WTC11 (cell line): ENCODE measurements at regions not wholly inside any gene's neighbourhood (a gene's known extent, or its start where the extent isn't known, plus 50 kb on each side); places are given as distances from the start of the nearest gene placed in this dataset.

ENCODE experiments used
- ATAC-seq: fragments of 200-7000 bp; cut with Tn5 transposase; 2 replicates; pipeline ENCODE4 v1.10.0; 2021; ENCODE audit warnings: mild to moderate bottlenecking, moderate library complexity
- CTCF ChIA-PET: fragments of 300-600 bp; sonication (Branson Sonifier 250); formaldehyde crosslinking; loops from one replicate; lab custom pipeline; 2021; ENCODE audit warnings: antibody characterized with exemption; lab: Charles Lee
- POLR2A ChIA-PET: fragments of 350-600 bp; sonication (Branson Sonifier 250); formaldehyde crosslinking; loops from one replicate; lab custom pipeline; 2021; ENCODE audit warnings: antibody characterized with exemption; lab: Charles Lee
- DNase-seq: peaks from one replicate; pipeline ENCODE4 v3.0.0; 2021; ENCODE audit warnings: low spot score
- H3K27ac Mint-ChIP-seq: 2 replicates; pipeline ENCODE4 v1.8.0; 2021; ENCODE audit warnings: mixed read lengths
- H3K27me3 Mint-ChIP-seq: 2 replicates; pipeline ENCODE4 v1.8.0; 2021; ENCODE audit warnings: low read depth, mild to moderate bottlenecking, moderate library complexity, mixed read lengths
- H3K36me3 Mint-ChIP-seq: 2 replicates; pipeline ENCODE4 v1.8.0; 2021; ENCODE audit warnings: mixed read lengths
- H3K4me1 Mint-ChIP-seq: 2 replicates; pipeline ENCODE4 v1.8.0; 2022; ENCODE audit warnings: mixed read lengths
- H3K4me3 Mint-ChIP-seq: 2 replicates; pipeline ENCODE4 v1.8.0; 2021; ENCODE audit warnings: mild to moderate bottlenecking, moderate library complexity, mixed read lengths
- H3K9me3 Mint-ChIP-seq: 2 replicates; pipeline ENCODE4 v1.8.0; 2021; ENCODE audit warnings: mixed read lengths
- CBFB ChIP-seq: sonication (generic); formaldehyde crosslinking; IDR thresholded peaks from 2 replicates; pipeline ENCODE4 v1.8.1; 2022; ENCODE audit warnings: mild to moderate bottlenecking, low read depth, missing genetic modification reagents
- ELF4 ChIP-seq: sonication (generic); formaldehyde crosslinking; IDR thresholded peaks from 2 replicates; pipeline ENCODE4 v1.8.1; 2022; ENCODE audit warnings: low read depth, mild to moderate bottlenecking, moderate library complexity, missing genetic modification reagents
- EMX1 ChIP-seq: fragments of 250-450 bp; sonication (Bioruptor Pico); IDR thresholded peaks from 2 replicates; pipeline ENCODE4 v1.8.0; 2021; ENCODE audit warnings: mild to moderate bottlenecking
- ESRRA ChIP-seq: sonication (generic); formaldehyde crosslinking; IDR thresholded peaks from 2 replicates; pipeline ENCODE4 v1.8.1; 2022; ENCODE audit warnings: mild to moderate bottlenecking, missing genetic modification reagents, borderline replicate concordance
- GTF2I ChIP-seq: fragments of 250-450 bp; sonication (Bioruptor Pico); conservative IDR thresholded peaks from 2 replicates; pipeline ENCODE4 v1.4.0; 2021; ENCODE audit warnings: mild to moderate bottlenecking
- IRF2 ChIP-seq: sonication (generic); formaldehyde crosslinking; IDR thresholded peaks from 2 replicates; pipeline ENCODE4 v1.8.0; 2022; ENCODE audit warnings: low read depth, missing genetic modification reagents, borderline replicate concordance
- JAZF1 ChIP-seq: fragments of 250-450 bp; sonication (Bioruptor Pico); IDR thresholded peaks from 2 replicates; pipeline ENCODE4 v1.9.0; 2021; ENCODE audit warnings: moderate library complexity, mild to moderate bottlenecking, inconsistent platforms
- KAT7 ChIP-seq: sonication (generic); formaldehyde crosslinking; IDR thresholded peaks from 2 replicates; pipeline ENCODE4 v1.8.1; 2023; ENCODE audit warnings: missing genetic modification reagents, mild to moderate bottlenecking, borderline replicate concordance
- TCF7 ChIP-seq: sonication (generic); formaldehyde crosslinking; IDR thresholded peaks from 2 replicates; pipeline ENCODE4 v1.8.0; 2022; ENCODE audit warnings: mild to moderate bottlenecking, low read depth, missing genetic modification reagents, moderate library complexity
- ZBTB21 ChIP-seq: sonication (generic); formaldehyde crosslinking; IDR thresholded peaks from 2 replicates; pipeline ENCODE4 v1.8.1; 2023; ENCODE audit warnings: mild to moderate bottlenecking, missing genetic modification reagents, borderline replicate concordance
- ZNF232 ChIP-seq: sonication (generic); formaldehyde crosslinking; IDR thresholded peaks from 2 replicates; pipeline ENCODE4 v1.8.0; 2022; ENCODE audit warnings: mild to moderate bottlenecking, missing genetic modification reagents
- ZNF317 ChIP-seq: sonication (generic); formaldehyde crosslinking; IDR thresholded peaks from 2 replicates; pipeline ENCODE4 v1.8.1; 2023; ENCODE audit warnings: low read depth, mild to moderate bottlenecking, moderate library complexity, missing genetic modification reagents, borderline replicate concordance
- ZNF396 ChIP-seq: fragments of 250-450 bp; sonication (Bioruptor Pico); IDR thresholded peaks from 2 replicates; pipeline ENCODE4 v1.8.0; 2021; ENCODE audit warnings: mild to moderate bottlenecking, moderate library complexity, borderline replicate concordance
- TF ChIP-seq, protein P1 (sequence below): sonication (generic); formaldehyde crosslinking; IDR thresholded peaks from 2 replicates; pipeline ENCODE4 v1.8.0; 2023; ENCODE audit warnings: missing genetic modification reagents
- TF ChIP-seq, protein P2 (sequence below): fragments of 250-450 bp; sonication (Bioruptor Pico); IDR thresholded peaks from 2 replicates; pipeline ENCODE4 v1.9.0; 2021; ENCODE audit warnings: mild to moderate bottlenecking
- TF ChIP-seq, protein P3 (sequence below): fragments of 200-600 bp; IDR thresholded peaks from 2 replicates; pipeline ENCODE4 v1.8.0; 2022; ENCODE audit warnings: antibody characterized with exemption
- TF ChIP-seq, protein P4 (sequence below): fragments of 250-450 bp; sonication (Bioruptor Pico); IDR thresholded peaks from 2 replicates; pipeline ENCODE4 v2.1.2; 2022; ENCODE audit warnings: mild to moderate bottlenecking, moderate library complexity
- TF ChIP-seq, protein P5 (sequence below): sonication (generic); formaldehyde crosslinking; IDR thresholded peaks from 2 replicates; pipeline ENCODE4 v1.8.0; 2022; ENCODE audit warnings: mild to moderate bottlenecking, missing genetic modification reagents
- TF ChIP-seq, protein P6 (sequence below): sonication (generic); formaldehyde crosslinking; IDR thresholded peaks from 2 replicates; pipeline ENCODE4 v1.8.0; 2023; ENCODE audit warnings: mild to moderate bottlenecking, missing genetic modification reagents

DNA sequence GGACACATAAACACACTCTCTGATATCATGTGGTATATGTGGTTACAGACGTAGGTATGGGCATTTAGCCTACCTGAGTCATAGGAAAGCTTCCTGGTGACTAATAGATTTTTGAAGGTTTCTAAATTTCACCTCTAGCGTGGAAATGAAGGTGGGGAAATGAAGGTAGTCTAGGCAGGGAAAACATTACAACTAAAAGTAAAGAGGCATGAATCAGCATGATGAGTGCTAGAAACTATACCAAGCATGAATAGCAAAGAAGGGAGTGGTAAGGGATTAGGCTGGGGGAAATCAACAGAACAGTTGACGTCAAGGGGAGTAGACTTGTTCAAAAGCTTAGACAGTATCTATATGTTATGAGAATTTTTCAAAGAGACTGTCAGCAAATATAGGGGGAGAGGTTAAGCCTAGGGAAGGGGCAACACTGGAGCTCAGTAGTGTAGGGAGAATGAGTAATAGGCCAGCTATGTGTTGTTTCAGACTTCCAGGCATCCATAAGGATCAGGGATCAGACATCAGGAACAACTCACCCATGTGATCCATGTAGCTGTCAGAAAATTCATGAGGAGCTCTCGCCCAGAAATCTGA is 279.3 kb upstream of the DIPK2B start:
- peaks cover 10% of the 10 kb centered on the region for H3K9me3 Mint-ChIP-seq
- no peaks in the 10 kb centered on the region for H3K27me3 Mint-ChIP-seq
- ATAC-seq = no peak
- H3K4me1 Mint-ChIP-seq = no peaks in the 10 kb centered on the region
- DNase-seq = no peak
- no peak overlapping the region for H3K27ac Mint-ChIP-seq
- TF ChIP-seq, protein P1, sequence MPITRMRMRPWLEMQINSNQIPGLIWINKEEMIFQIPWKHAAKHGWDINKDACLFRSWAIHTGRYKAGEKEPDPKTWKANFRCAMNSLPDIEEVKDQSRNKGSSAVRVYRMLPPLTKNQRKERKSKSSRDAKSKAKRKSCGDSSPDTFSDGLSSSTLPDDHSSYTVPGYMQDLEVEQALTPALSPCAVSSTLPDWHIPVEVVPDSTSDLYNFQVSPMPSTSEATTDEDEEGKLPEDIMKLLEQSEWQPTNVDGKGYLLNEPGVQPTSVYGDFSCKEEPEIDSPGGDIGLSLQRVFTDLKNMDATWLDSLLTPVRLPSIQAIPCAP (CRISPR knock-in tag) = no peak
- TF ChIP-seq TCF7 (CRISPR knock-in tag) (no peak), JAZF1 (no peak), ESRRA (no peak), ELF4 (no peak), GTF2I (CRISPR knock-in tag) (no peak), IRF2 (CRISPR knock-in tag) (no peak), ZBTB21 (no peak), ZNF317 (no peak), ZNF396 (no peak), KAT7 (CRISPR knock-in tag) (no peak)
- TF ChIP-seq, protein P2, sequence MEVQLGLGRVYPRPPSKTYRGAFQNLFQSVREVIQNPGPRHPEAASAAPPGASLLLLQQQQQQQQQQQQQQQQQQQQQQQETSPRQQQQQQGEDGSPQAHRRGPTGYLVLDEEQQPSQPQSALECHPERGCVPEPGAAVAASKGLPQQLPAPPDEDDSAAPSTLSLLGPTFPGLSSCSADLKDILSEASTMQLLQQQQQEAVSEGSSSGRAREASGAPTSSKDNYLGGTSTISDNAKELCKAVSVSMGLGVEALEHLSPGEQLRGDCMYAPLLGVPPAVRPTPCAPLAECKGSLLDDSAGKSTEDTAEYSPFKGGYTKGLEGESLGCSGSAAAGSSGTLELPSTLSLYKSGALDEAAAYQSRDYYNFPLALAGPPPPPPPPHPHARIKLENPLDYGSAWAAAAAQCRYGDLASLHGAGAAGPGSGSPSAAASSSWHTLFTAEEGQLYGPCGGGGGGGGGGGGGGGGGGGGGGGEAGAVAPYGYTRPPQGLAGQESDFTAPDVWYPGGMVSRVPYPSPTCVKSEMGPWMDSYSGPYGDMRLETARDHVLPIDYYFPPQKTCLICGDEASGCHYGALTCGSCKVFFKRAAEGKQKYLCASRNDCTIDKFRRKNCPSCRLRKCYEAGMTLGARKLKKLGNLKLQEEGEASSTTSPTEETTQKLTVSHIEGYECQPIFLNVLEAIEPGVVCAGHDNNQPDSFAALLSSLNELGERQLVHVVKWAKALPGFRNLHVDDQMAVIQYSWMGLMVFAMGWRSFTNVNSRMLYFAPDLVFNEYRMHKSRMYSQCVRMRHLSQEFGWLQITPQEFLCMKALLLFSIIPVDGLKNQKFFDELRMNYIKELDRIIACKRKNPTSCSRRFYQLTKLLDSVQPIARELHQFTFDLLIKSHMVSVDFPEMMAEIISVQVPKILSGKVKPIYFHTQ (CRISPR knock-in tag) = no peak
- TF ChIP-seq, protein P3, sequence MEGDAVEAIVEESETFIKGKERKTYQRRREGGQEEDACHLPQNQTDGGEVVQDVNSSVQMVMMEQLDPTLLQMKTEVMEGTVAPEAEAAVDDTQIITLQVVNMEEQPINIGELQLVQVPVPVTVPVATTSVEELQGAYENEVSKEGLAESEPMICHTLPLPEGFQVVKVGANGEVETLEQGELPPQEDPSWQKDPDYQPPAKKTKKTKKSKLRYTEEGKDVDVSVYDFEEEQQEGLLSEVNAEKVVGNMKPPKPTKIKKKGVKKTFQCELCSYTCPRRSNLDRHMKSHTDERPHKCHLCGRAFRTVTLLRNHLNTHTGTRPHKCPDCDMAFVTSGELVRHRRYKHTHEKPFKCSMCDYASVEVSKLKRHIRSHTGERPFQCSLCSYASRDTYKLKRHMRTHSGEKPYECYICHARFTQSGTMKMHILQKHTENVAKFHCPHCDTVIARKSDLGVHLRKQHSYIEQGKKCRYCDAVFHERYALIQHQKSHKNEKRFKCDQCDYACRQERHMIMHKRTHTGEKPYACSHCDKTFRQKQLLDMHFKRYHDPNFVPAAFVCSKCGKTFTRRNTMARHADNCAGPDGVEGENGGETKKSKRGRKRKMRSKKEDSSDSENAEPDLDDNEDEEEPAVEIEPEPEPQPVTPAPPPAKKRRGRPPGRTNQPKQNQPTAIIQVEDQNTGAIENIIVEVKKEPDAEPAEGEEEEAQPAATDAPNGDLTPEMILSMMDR = no peak
- TF ChIP-seq, protein P4, sequence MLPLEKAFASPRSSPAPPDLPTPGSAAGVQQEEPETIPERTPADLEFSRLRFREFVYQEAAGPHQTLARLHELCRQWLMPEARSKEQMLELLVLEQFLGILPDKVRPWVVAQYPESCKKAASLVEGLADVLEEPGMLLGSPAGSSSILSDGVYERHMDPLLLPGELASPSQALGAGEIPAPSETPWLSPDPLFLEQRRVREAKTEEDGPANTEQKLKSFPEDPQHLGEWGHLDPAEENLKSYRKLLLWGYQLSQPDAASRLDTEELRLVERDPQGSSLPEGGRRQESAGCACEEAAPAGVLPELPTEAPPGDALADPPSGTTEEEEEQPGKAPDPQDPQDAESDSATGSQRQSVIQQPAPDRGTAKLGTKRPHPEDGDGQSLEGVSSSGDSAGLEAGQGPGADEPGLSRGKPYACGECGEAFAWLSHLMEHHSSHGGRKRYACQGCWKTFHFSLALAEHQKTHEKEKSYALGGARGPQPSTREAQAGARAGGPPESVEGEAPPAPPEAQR (CRISPR knock-in tag) = no peak
- TF ChIP-seq, protein P5, sequence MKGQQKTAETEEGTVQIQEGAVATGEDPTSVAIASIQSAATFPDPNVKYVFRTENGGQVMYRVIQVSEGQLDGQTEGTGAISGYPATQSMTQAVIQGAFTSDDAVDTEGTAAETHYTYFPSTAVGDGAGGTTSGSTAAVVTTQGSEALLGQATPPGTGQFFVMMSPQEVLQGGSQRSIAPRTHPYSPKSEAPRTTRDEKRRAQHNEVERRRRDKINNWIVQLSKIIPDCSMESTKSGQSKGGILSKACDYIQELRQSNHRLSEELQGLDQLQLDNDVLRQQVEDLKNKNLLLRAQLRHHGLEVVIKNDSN (CRISPR knock-in tag) = no peak
- no peaks in the 10 kb centered on the region for H3K36me3 Mint-ChIP-seq
- ChIA-PET POLR2A (no interaction called here), CTCF (no interaction called here)
- no peak overlapping the region for H3K4me3 Mint-ChIP-seq

DNA sequence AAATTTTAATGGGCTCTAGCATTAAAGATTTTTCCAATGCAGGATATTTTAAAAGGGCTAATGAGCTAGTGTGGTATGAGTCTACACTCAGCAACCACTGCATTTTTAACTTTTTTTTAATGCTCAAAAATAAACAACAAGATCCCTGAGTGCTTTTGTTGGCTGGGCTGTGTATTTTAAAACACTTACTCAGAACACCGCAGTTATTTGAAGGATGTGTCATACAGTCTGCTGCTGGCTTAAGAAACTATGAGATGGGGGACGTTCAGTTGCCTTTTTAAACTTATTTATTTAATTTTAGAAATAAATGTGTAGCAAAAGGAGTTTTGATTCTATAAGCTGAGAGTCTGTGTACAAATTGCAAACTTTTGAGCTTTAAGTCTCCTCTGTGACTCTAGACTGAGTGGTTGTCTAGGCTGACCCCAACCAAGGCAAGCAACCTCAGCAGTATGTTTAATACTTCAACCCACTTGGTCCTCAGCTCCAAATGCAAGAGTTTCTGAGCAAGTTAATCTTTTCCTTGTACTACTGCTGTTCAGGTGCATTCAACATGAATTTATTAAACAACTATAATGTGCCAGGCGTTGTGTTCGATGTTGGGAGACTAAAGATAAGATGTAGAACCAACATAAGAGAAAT is 278.6 kb upstream of the DIPK2B start:
- POLR2A ChIA-PET = no interaction called here
- H3K27ac Mint-ChIP-seq = no peak overlapping the region
- ATAC-seq (no peak), DNase-seq (no peak)
- CTCF ChIA-PET = no interaction called here
- no peak overlapping the region for H3K4me3 Mint-ChIP-seq
- no peaks in the 10 kb centered on the region for H3K27me3 Mint-ChIP-seq
- no peaks in the 10 kb centered on the region for H3K36me3 Mint-ChIP-seq
- H3K9me3 Mint-ChIP-seq = peaks cover 10% of the 10 kb centered on the region
- H3K4me1 Mint-ChIP-seq = no peaks in the 10 kb centered on the region
- TF ChIP-seq JAZF1 (no peak), EMX1 (CRISPR knock-in tag) (no peak), ZBTB21 (no peak), CBFB (CRISPR knock-in tag) (no peak), ZNF232 (CRISPR knock-in tag) (no peak)
- TF ChIP-seq, protein P4 (CRISPR knock-in tag) = no peak
- TF ChIP-seq, protein P6, sequence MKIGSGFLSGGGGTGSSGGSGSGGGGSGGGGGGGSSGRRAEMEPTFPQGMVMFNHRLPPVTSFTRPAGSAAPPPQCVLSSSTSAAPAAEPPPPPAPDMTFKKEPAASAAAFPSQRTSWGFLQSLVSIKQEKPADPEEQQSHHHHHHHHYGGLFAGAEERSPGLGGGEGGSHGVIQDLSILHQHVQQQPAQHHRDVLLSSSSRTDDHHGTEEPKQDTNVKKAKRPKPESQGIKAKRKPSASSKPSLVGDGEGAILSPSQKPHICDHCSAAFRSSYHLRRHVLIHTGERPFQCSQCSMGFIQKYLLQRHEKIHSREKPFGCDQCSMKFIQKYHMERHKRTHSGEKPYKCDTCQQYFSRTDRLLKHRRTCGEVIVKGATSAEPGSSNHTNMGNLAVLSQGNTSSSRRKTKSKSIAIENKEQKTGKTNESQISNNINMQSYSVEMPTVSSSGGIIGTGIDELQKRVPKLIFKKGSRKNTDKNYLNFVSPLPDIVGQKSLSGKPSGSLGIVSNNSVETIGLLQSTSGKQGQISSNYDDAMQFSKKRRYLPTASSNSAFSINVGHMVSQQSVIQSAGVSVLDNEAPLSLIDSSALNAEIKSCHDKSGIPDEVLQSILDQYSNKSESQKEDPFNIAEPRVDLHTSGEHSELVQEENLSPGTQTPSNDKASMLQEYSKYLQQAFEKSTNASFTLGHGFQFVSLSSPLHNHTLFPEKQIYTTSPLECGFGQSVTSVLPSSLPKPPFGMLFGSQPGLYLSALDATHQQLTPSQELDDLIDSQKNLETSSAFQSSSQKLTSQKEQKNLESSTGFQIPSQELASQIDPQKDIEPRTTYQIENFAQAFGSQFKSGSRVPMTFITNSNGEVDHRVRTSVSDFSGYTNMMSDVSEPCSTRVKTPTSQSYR (CRISPR knock-in tag) = no peak
